ENCODE measurements at regions not wholly inside any gene's neighbourhood (a gene's known extent, or its start where the extent isn't known, plus 50 kb on each side); places are given as distances from the start of the nearest gene placed in this dataset.
A peak's percentile ranks its signal among the peaks of the same experiment; 100 is the strongest.

DNA sequence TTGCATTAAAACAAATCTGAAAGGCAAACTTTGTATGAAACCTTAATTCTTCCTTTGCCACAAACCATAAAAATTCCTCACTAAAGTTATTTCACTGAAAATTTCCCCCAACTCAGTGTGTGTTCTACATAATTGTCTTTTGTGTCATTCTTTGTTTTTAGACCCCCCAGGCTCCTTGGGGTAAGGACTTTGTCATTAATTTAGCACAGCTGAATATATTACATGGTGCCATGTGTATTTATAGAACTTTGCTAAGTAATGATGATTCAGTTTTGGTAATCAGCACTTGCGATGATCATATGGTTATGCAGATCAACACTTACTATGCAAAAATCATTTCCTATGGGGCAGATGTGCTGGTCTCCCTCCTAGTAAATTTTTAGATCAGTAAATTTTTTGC is 712.1 kb upstream of the MEF2C start:
- H4K20me1 ChIP-seq (ENCODE audit: low read length): no peaks in the 10 kb centered on the region
- H3K4me3 ChIP-seq (ENCODE audit: low read length): no peak overlapping the region
- DNase-seq (no peak), ATAC-seq (no peak)
- CTCF ChIA-PET: no interaction called here
- H3K79me2 ChIP-seq (ENCODE audit: low read length): no peaks in the 10 kb centered on the region
- TF ChIP-seq EZH2 (IDR thresholded peaks at IDR 0.05; ENCODE audit: low read length, unreplicated experiment) (no peak), EZH2phosphoT487 (IDR thresholded peaks at IDR 0.05; ENCODE audit: borderline replicate concordance, low read length) (no peak), CTCF (conservative IDR thresholded peaks at IDR 0.05; ENCODE audit: low read depth, low read length) (no peak)
- H3K27ac ChIP-seq (ENCODE audit: low read length): no peak overlapping the region
- H3K36me3 ChIP-seq (ENCODE audit: low read depth, low read length): no peaks in the 10 kb centered on the region
- H3K9me3 ChIP-seq (ENCODE audit: low read length): no peaks in the 10 kb centered on the region
- intact Hi-C loops (cut with micrococcal nuclease): no loop called here
- no peaks in the 10 kb centered on the region for H3K9me2 ChIP-seq (replicated peaks; ENCODE audit: low read length)
- H2AFZ ChIP-seq (ENCODE audit: low read length): no peak overlapping the region
- no peaks in the 10 kb centered on the region for H3F3A ChIP-seq (ENCODE audit: low read length, unreplicated experiment)
- no peak overlapping the region for H3K4me2 ChIP-seq (ENCODE audit: low read length)
- POLR2A ChIA-PET (ENCODE audit: unreplicated experiment): no interaction called here
- BruUV-seq (replicated peaks): no TSS peak
- no peaks in the 10 kb centered on the region for H3K4me1 ChIP-seq (ENCODE audit: insufficient read depth, low read length)
- H3K9ac ChIP-seq (ENCODE audit: low read length): no peak overlapping the region
- H3K27me3 ChIP-seq (ENCODE audit: low read length): no peaks in the 10 kb centered on the region

GRCh38 chr5:89584339-89584956 is 701.5 kb upstream of the MEF2C start:
- no peaks in the 10 kb centered on the region for H3K36me3 ChIP-seq (ENCODE audit: low read depth, low read length)
- ChIA-PET CTCF (interaction anchor here (0.7 kb wide), 1 partner anchor 1803 kb away, joined by 3 read pairs; no protein-coding TSS in a partner anchor), POLR2A (ENCODE audit: unreplicated experiment) (interaction anchor here (0.5 to 0.6 kb wide), 2 partner anchors 1711 to 1800 kb away, joined by 3 to 4 read pairs; no protein-coding TSS in a partner anchor)
- peak; percentile 93 for DNase-seq
- no peaks in the 10 kb centered on the region for H3K79me2 ChIP-seq (ENCODE audit: low read length)
- no peaks in the 10 kb centered on the region for H3K9me2 ChIP-seq (replicated peaks; ENCODE audit: low read length)
- no peak overlapping the region for H3K4me3 ChIP-seq (ENCODE audit: low read length)
- no TSS peak for BruUV-seq (replicated peaks)
- H3K4me1 ChIP-seq (ENCODE audit: insufficient read depth, low read length): peaks cover 25% of the 10 kb centered on the region
- no peaks in the 10 kb centered on the region for H3K27me3 ChIP-seq (ENCODE audit: low read length)
- peak overlapping the region; percentile 51 for H3K27ac ChIP-seq (ENCODE audit: low read length)
- TF ChIP-seq CTCF (conservative IDR thresholded peaks at IDR 0.05; ENCODE audit: low read depth, low read length): no peak
- no peak for TF ChIP-seq EZH2 (IDR thresholded peaks at IDR 0.05; ENCODE audit: low read length, unreplicated experiment)
- TF ChIP-seq EZH2phosphoT487 (IDR thresholded peaks at IDR 0.05; ENCODE audit: borderline replicate concordance, low read length): no peak
- H2AFZ ChIP-seq (ENCODE audit: low read length): no peak overlapping the region
- H3K4me2 ChIP-seq (ENCODE audit: low read length): peak overlapping the region; percentile 35
- no peaks in the 10 kb centered on the region for H4K20me1 ChIP-seq (ENCODE audit: low read length)
- H3K9ac ChIP-seq (ENCODE audit: low read length): no peak overlapping the region
- intact Hi-C loops (cut with micrococcal nuclease): loop anchor here (1.0 kb wide), 2 partner anchors 20 to 163 kb away; no protein-coding TSS in a partner anchor
- no peaks in the 10 kb centered on the region for H3K9me3 ChIP-seq (ENCODE audit: low read length)
- H3F3A ChIP-seq (ENCODE audit: low read length, unreplicated experiment): no peaks in the 10 kb centered on the region
- ATAC-seq: peak; percentile 100

DNA sequence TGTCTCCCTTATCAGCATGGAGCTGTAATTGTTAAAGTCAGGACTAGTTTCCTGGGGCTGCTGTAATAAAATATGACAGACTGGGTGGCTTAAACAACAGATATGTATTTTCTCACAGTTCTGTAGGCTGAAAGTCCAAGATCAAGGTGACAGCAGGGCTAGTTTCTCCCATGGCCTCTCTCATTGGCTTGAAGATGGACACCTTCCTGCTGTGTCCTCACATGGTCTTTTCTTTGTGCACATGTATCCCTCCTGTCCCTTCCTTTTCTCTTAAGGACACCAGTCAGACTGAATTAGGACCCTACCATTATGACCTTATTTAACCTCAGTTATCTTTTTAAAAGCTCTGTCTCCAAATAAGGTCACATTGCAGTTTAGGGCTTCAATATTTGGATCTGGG is 700.5 kb upstream of the MEF2C start:
- Histone ChIP-seq H3K27me3 (ENCODE audit: low read length) (no peaks in the 10 kb centered on the region), H3K4me3 (ENCODE audit: low read length) (no peak overlapping the region), H3K4me2 (ENCODE audit: low read length) (no peak overlapping the region), H3K79me2 (ENCODE audit: low read length) (no peaks in the 10 kb centered on the region), H3K9ac (ENCODE audit: low read length) (no peak overlapping the region), H3F3A (ENCODE audit: low read length, unreplicated experiment) (no peaks in the 10 kb centered on the region), H3K4me1 (ENCODE audit: insufficient read depth, low read length) (peaks cover 25% of the 10 kb centered on the region), H3K27ac (ENCODE audit: low read length) (peak overlapping the region; percentile 37; the same call in 1 of the 2 replicates), H2AFZ (ENCODE audit: low read length) (no peak overlapping the region), H3K9me3 (ENCODE audit: low read length) (no peaks in the 10 kb centered on the region), H3K9me2 (replicated peaks; ENCODE audit: low read length) (no peaks in the 10 kb centered on the region), H4K20me1 (ENCODE audit: low read length) (no peaks in the 10 kb centered on the region), H3K36me3 (ENCODE audit: low read depth, low read length) (no peaks in the 10 kb centered on the region)
- ATAC-seq (no peak), DNase-seq (no peak)
- ChIA-PET CTCF (interaction anchor here (0.7 kb wide), 1 partner anchor 1802 kb away, joined by 3 read pairs; no protein-coding TSS in a partner anchor), POLR2A (ENCODE audit: unreplicated experiment) (interaction anchor here (0.6 kb wide), 1 partner anchor 1710 kb away, joined by 3 read pairs; no protein-coding TSS in a partner anchor)
- intact Hi-C loops (cut with micrococcal nuclease): no loop called here
- no TSS peak for BruUV-seq (replicated peaks)
- TF ChIP-seq EZH2phosphoT487 (IDR thresholded peaks at IDR 0.05; ENCODE audit: borderline replicate concordance, low read length) (no peak), CTCF (conservative IDR thresholded peaks at IDR 0.05; ENCODE audit: low read depth, low read length) (no peak), EZH2 (IDR thresholded peaks at IDR 0.05; ENCODE audit: low read length, unreplicated experiment) (no peak)

Measured in PC-3 (cell line).